ENCODE measurements at regions not wholly inside any gene's neighbourhood (a gene's known extent, or its start where the extent isn't known, plus 50 kb on each side); places are given as distances from the start of the nearest gene placed in this dataset.

DNA sequence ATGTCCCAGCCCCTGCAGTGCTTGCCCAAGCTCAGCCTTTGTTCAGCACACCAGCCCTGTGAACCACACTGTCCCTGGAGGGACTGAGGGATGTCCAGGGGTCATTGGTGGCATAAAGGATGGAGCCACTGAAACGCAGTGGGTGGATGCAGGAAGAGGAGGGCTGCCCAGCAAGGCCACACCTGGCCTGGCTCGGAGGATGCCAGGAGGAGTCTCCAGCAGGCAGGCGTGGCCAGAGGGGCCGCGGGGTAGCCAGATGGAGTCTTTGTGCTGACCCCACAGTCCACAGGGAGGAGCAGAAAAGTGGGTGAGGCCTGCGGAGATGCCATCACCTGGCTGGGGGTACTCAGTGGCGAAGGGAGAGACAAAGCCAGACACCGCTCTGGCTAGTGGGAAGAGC lies 108.5 kb upstream of the C14orf180 start:
- TF ChIP-seq, protein P1, sequence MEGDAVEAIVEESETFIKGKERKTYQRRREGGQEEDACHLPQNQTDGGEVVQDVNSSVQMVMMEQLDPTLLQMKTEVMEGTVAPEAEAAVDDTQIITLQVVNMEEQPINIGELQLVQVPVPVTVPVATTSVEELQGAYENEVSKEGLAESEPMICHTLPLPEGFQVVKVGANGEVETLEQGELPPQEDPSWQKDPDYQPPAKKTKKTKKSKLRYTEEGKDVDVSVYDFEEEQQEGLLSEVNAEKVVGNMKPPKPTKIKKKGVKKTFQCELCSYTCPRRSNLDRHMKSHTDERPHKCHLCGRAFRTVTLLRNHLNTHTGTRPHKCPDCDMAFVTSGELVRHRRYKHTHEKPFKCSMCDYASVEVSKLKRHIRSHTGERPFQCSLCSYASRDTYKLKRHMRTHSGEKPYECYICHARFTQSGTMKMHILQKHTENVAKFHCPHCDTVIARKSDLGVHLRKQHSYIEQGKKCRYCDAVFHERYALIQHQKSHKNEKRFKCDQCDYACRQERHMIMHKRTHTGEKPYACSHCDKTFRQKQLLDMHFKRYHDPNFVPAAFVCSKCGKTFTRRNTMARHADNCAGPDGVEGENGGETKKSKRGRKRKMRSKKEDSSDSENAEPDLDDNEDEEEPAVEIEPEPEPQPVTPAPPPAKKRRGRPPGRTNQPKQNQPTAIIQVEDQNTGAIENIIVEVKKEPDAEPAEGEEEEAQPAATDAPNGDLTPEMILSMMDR (IDR thresholded peaks at IDR 0.05): no peak
- H3K4me1 ChIP-seq (ENCODE audit: low read depth): no peaks in the 10 kb centered on the region
- H3K36me3 ChIP-seq (ENCODE audit: low read depth): no peaks in the 10 kb centered on the region
- intact Hi-C loops (cut with DNase I, micrococcal nuclease): no loop called here
- no peak for DNase-seq
- H3K4me3 ChIP-seq: no peak overlapping the region
- ATAC-seq: no peak
- H3K9me3 ChIP-seq: no peaks in the 10 kb centered on the region

DNA sequence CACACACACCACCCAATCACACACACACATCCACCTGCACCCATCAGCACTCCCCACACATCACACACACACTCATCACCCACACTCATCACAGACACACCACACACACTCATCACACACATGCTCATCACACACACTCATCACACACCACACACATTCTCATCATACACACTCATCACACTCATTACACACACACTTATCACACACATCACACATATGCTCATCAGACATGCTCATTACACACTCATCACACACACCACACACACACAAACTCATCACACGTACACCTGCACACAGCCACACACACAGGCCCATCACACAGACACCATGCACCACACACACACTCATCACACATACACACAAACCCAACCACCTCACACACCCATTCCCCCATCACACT lies 107.5 kb upstream of the C14orf180 start:
- H3K4me3 ChIP-seq: no peak overlapping the region
- no peaks in the 10 kb centered on the region for H3K9me3 ChIP-seq
- no peaks in the 10 kb centered on the region for H3K36me3 ChIP-seq (ENCODE audit: low read depth)
- H3K4me1 ChIP-seq (ENCODE audit: low read depth): no peaks in the 10 kb centered on the region
- no peak for ATAC-seq
- intact Hi-C loops (cut with DNase I, micrococcal nuclease): no loop called here
- TF ChIP-seq, protein P1 (IDR thresholded peaks at IDR 0.05): no peak
- no peak for DNase-seq

DNA sequence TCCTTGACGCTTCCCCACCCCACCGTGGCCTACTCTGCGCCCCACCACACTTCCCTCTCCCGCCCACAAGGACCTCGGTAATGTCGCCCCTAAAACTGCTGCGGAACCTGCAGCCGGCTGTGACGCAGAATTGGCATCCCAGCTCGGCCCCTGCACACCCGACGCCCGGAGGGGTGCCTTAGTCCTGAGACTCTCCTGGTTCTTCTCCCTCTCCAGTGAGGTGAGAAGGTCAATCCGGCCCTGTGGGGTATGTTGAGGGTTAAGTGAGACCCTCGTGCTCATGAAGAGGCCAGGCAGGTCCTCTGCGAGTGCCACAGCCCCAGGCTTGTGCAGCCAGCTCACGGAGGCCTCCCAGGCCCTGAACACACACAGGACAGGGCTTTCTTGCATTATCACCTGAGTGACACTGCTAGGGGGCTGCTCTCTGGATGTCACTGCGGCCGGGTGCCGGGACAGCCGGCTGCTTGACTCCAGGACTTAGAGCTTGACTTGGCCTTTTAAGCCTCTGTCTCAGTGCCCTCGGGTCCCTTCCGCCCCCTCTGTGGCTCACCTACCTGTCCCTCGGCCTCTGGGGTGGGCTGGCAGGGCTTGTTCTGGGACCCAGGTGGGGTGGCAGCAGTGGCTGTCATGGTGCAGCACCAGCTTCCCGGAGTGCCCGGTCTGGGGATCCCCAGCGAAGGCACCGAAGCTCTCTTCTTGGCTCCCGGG lies 106.9 kb upstream of the C14orf180 start:
- Histone ChIP-seq H3K36me3 (ENCODE audit: low read depth) (no peaks in the 10 kb centered on the region), H3K4me3 (no peak overlapping the region), H3K9me3 (no peaks in the 10 kb centered on the region), H3K4me1 (ENCODE audit: low read depth) (no peaks in the 10 kb centered on the region)
- intact Hi-C loops (cut with DNase I, micrococcal nuclease): no loop called here
- TF ChIP-seq, protein P1 (IDR thresholded peaks at IDR 0.05): no peak
- DNase-seq: no peak
- ATAC-seq: no peak

DNA sequence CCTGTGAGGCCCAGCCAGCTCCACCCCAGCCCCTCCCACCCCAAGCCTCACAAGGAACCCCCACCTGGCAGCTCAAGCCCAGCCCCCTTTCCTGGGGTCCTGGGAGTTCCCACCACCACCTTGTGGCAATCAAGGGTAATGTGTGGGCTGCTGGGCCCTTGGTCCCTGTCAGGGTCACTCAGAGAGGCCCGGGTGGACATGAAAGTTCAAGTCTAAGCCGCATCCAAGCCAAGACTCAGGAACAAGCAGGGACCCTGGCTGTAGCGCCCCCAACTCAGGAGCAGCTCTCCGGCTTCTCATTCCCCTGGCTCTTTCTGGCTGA lies 106.4 kb upstream of the C14orf180 start:
- TF ChIP-seq, protein P1 (IDR thresholded peaks at IDR 0.05): no peak
- ATAC-seq (no peak), DNase-seq (no peak)
- H3K4me3 ChIP-seq: no peak overlapping the region
- H3K9me3 ChIP-seq: no peaks in the 10 kb centered on the region
- H3K36me3 ChIP-seq (ENCODE audit: low read depth): no peaks in the 10 kb centered on the region
- H3K4me1 ChIP-seq (ENCODE audit: low read depth): no peaks in the 10 kb centered on the region
- intact Hi-C loops (cut with DNase I, micrococcal nuclease): no loop called here

DNA sequence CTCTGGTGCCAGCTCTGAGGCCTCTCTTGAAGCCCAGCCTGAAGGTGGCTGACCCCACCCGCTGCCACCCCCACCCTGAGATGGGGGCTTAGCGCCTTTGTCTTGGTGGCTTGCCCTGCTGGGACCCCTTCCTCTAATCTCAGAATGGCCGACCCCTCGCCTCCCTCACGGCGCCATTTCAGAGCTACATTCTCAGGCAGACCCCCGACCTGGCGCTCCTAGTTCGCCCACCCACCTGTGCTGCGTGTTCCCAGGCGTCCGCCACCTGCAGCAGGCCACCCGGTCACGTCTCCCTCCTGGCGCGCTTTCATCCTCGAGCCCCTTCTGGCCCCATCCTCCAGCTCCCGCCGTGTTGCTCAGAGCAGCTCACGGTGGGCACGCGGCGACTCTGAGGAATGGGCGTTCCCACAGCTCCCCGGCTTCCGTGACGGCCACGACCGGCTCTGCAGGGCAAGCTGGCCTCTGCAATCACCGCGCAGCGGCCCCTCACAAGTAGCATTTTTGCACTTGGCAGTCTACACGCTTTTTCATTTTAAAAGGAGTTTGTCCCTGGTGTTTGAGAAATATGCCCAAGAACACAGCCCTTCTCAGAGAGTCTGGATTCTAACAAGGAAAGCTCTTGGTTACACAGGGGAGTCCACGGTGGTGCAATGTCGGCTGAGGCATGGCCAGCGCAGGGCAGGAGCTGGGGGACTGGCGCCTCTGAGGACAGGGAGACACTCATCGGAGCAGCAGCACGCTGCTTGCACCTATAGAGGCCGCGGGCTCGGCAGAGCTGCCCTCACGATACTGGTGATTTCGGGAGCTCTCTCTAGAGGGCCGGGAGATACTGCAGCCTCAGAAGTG lies 105.7 kb upstream of the C14orf180 start:
- DNase-seq (no peak), ATAC-seq (no peak)
- intact Hi-C loops (cut with DNase I, micrococcal nuclease): no loop called here
- TF ChIP-seq, protein P1 (IDR thresholded peaks at IDR 0.05): no peak
- Histone ChIP-seq H3K4me1 (ENCODE audit: low read depth) (no peaks in the 10 kb centered on the region), H3K36me3 (ENCODE audit: low read depth) (no peaks in the 10 kb centered on the region), H3K9me3 (no peaks in the 10 kb centered on the region), H3K4me3 (no peak overlapping the region)

Data from mucosa of descending colon (tissue), 3 donors.